ENCODE measurements at regions not wholly inside any gene's neighbourhood (a gene's known extent, or its start where the extent isn't known, plus 50 kb on each side); places are given as distances from the start of the nearest gene placed in this dataset.

- TF ChIP-seq CTCF (IDR thresholded peaks at IDR 0.05; ENCODE audit: low read length) (no peak), EZH2 (optimal IDR thresholded peaks at IDR 0.05; ENCODE audit: low read depth, low read length) (no peak)
These were observed 180.5 kb upstream of the CLINT1 start for GRCh38 chr5:158039441-158039840.

Data from MM.1S (cell line).